ENCODE measurements at regions not wholly inside any gene's neighbourhood (a gene's known extent, or its start where the extent isn't known, plus 50 kb on each side); places are given as distances from the start of the nearest gene placed in this dataset.
"Not testable (repeated sequence)": the region's sequence is repeated elsewhere in the genome, so short reads cannot be mapped to it uniquely, and the experiment has no call there.

GRCh38 chr3:83218383-83219200 lies 1457.1 kb upstream of the GBE1 start:
- Histone ChIP-seq H3K27me3 (ENCODE audit: insufficient read depth, poor library complexity, severe bottlenecking) (no peaks in the 10 kb centered on the region), H3K36me3 (ENCODE audit: low read depth) (no peaks in the 10 kb centered on the region), H3K4me1 (ENCODE audit: insufficient read depth, poor library complexity, severe bottlenecking) (peaks cover 1% of the 10 kb centered on the region), H3K9me3 (ENCODE audit: severe bottlenecking) (no peaks in the 10 kb centered on the region), H3K4me3 (ENCODE audit: severe bottlenecking) (peak overlapping the region; percentile 34), H3K27ac (ENCODE audit: poor library complexity, severe bottlenecking) (no peak overlapping the region)
- TF ChIP-seq CTCF (IDR thresholded peaks at IDR 0.05; ENCODE audit: poor library complexity, severe bottlenecking) = no peak
- ATAC-seq (ENCODE audit: low read depth) = 0 out of 3 replicates have a peak, but pooled peaks have one; percentile 29
- DNase-seq (ENCODE audit: low spot score) = peak; percentile 26

GRCh38 chr3:83217595-83218118 lies 1456.2 kb upstream of the GBE1 start:
- not testable (repeated sequence) for H3K27ac ChIP-seq (ENCODE audit: poor library complexity, severe bottlenecking); H3K4me1 ChIP-seq (ENCODE audit: insufficient read depth, poor library complexity, severe bottlenecking); H3K27me3 ChIP-seq (ENCODE audit: insufficient read depth, poor library complexity, severe bottlenecking); H3K9me3 ChIP-seq (ENCODE audit: severe bottlenecking); DNase-seq (ENCODE audit: low spot score); H3K36me3 ChIP-seq (ENCODE audit: low read depth)
- H3K4me3 ChIP-seq (ENCODE audit: severe bottlenecking) = peak overlapping the region; percentile 34
- peak; percentile 45; the same call in 1 of the 3 replicates for ATAC-seq (ENCODE audit: low read depth)

GRCh38 chr3:83216919-83217594 lies 1455.6 kb upstream of the GBE1 start:
- Histone ChIP-seq H3K36me3 (ENCODE audit: low read depth) (no peaks in the 10 kb centered on the region), H3K9me3 (ENCODE audit: severe bottlenecking) (no peaks in the 10 kb centered on the region), H3K27me3 (ENCODE audit: insufficient read depth, poor library complexity, severe bottlenecking) (no peaks in the 10 kb centered on the region), H3K27ac (ENCODE audit: poor library complexity, severe bottlenecking) (no peak overlapping the region), H3K4me1 (ENCODE audit: insufficient read depth, poor library complexity, severe bottlenecking) (no peaks in the 10 kb centered on the region), H3K4me3 (ENCODE audit: severe bottlenecking) (peak overlapping the region; percentile 34)
- ATAC-seq (ENCODE audit: low read depth) = peak; percentile 51; the same call in 2 of the 3 replicates
- no peak for TF ChIP-seq CTCF (IDR thresholded peaks at IDR 0.05; ENCODE audit: poor library complexity, severe bottlenecking)
- no peak for DNase-seq (ENCODE audit: low spot score)

GRCh38 chr3:83195243-83195642 lies 1433.8 kb upstream of the GBE1 start:
- TF ChIP-seq CTCF (IDR thresholded peaks at IDR 0.05; ENCODE audit: poor library complexity, severe bottlenecking) = no peak
- H3K27ac ChIP-seq (ENCODE audit: poor library complexity, severe bottlenecking) = no peak overlapping the region
- H3K4me1 ChIP-seq (ENCODE audit: insufficient read depth, poor library complexity, severe bottlenecking) = no peaks in the 10 kb centered on the region
- DNase-seq (ENCODE audit: low spot score) (no peak), ATAC-seq (ENCODE audit: low read depth) (no peak)
- no peaks in the 10 kb centered on the region for H3K9me3 ChIP-seq (ENCODE audit: severe bottlenecking)
- H3K36me3 ChIP-seq (ENCODE audit: low read depth) = no peaks in the 10 kb centered on the region
- peaks cover 3% of the 10 kb centered on the region for H3K27me3 ChIP-seq (ENCODE audit: insufficient read depth, poor library complexity, severe bottlenecking)
- no peak overlapping the region for H3K4me3 ChIP-seq (ENCODE audit: severe bottlenecking)

GRCh38 chr3:83193526-83193925 lies 1432.1 kb upstream of the GBE1 start:
- H3K9me3 ChIP-seq (ENCODE audit: severe bottlenecking) = no peaks in the 10 kb centered on the region
- no peak for TF ChIP-seq CTCF (IDR thresholded peaks at IDR 0.05; ENCODE audit: poor library complexity, severe bottlenecking)
- no peak for ATAC-seq (ENCODE audit: low read depth)
- no peaks in the 10 kb centered on the region for H3K36me3 ChIP-seq (ENCODE audit: low read depth)
- no peaks in the 10 kb centered on the region for H3K27me3 ChIP-seq (ENCODE audit: insufficient read depth, poor library complexity, severe bottlenecking)
- no peak overlapping the region for H3K4me3 ChIP-seq (ENCODE audit: severe bottlenecking)
- H3K27ac ChIP-seq (ENCODE audit: poor library complexity, severe bottlenecking) = no peak overlapping the region
- DNase-seq (ENCODE audit: low spot score) = no peak
- no peaks in the 10 kb centered on the region for H3K4me1 ChIP-seq (ENCODE audit: insufficient read depth, poor library complexity, severe bottlenecking)
